ENCODE measurements at regions not wholly inside any gene's neighbourhood (a gene's known extent, or its start where the extent isn't known, plus 50 kb on each side); places are given as distances from the start of the nearest gene placed in this dataset.

DNA sequence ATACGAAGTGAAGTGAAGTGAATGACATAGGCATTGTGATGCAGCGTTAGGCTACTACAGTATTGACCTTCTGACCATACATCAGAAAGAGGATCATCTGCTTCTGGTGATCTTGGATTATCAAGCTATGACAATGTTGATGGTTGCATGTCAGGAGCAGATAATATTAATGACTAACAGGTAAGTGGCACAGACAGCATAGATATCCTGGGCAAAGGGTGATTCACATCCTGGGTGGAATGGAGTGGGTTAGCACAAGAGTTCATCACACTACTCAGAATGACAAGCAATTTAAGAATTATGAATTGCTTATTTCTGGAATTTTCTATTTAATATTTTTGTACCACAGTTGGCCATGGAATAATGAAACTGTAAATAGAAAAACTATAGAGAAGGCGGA lies 397.9 kb upstream of the ATP2B1 start:
- DNase-seq (ENCODE audit: low read depth in 4 of 4, low spot score in 3 of 4): no peak

DNA sequence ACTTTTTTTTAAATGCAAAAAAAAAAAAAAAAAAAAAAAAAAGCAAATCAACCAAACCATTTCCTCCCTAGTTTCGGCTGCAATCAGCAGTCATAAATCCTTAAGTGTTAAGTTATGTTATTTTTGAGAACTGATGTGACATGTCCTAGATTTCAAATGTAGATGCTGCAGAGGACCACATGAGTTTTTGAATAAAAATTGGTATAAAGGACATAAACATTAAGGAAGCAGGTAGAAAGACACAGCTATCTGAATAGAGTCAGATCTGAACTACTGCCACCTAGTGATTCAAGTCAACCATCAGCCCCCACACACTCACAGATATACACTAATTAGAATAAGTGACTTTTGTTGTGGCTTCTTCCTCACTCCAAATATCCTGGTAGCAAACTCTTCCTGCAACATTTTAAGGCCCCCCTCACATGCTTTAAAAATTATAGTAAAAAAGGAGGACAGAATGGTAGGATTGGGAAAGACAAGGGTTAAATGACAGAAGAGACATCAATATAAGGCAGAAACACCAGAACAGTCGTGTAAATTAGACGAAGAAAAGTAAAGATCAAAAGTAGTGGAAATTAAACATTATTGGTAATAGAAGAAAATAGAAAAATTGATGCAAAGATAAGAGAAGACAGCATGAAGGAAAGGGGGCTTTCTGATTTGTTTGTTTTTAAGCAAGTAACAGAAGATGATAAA lies 394.5 kb upstream of the ATP2B1 start:
- DNase-seq (ENCODE audit: low read depth in 4 of 4, low spot score in 3 of 4): no peak

- no peak for DNase-seq (ENCODE audit: low read depth in 4 of 4, low spot score in 3 of 4)
Observed at GRCh38 chr12:90100579-90100978, 391.9 kb upstream of the ATP2B1 start.

- DNase-seq (ENCODE audit: low read depth in 4 of 4, low spot score in 3 of 4): no peak
Observed at GRCh38 chr12:90099288-90099687, 390.6 kb upstream of the ATP2B1 start.

GRCh38 chr12:90098132-90098779 lies 389.6 kb upstream of the ATP2B1 start:
- DNase-seq (ENCODE audit: low read depth in 4 of 4, low spot score in 3 of 4): no peak

DNA sequence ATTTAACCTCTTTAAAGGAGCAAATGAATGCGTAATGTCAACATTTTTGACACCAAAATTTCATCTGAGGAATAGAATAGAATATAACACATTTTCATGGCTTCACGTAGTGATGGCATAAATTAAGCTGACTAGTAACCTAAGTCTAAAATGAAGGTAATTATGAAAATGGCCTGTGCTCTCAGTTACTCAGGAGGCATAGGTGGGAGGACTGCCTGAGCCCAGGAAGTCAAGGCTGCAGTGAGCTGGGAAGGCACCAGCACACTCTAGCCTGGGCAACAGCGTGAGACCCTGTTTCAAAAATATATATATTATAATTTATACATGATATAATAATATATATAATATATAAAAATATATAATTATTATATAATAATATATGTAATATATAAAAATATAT lies 383.2 kb upstream of the ATP2B1 start:
- DNase-seq (ENCODE audit: low read depth in 4 of 4, low spot score in 3 of 4): no peak

DNA sequence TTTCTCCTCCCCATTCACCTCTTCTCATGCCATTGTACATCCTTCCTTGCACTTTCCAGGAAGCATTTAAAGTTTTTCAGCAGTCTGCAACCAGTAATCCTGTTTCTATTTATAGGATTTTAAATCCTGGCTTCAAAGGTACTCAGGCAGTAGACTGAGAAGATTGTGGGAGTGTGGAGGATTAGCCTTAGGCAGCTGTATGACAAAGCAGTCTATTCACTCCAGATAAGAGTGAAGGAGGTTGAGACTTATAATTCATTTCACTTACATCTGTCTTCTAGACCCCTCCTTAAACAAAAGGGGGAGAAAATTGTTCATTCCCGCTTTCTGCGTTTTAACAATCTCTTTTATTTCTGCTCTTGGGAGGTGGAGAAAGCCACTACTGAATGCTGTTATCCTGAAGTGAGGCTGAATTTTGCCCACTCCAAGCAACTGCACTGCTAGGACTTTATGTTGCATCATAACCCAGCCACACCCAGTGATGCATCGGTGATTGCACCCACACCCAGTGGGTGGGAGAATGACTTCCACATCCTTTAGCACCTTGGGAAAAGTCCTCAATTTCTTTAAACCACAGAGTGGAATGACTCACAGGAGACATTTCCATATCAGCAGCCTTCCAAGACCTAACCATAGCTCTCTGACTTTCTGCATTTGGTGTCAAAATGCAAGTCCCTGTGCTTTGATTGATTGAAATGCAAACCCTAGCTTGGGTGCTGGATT lies 382.5 kb upstream of the ATP2B1 start:
- DNase-seq (ENCODE audit: low read depth in 4 of 4, low spot score in 3 of 4): no peak

GRCh38 chr12:90086281-90086680 lies 377.6 kb upstream of the ATP2B1 start:
- DNase-seq (ENCODE audit: low read depth in 4 of 4, low spot score in 3 of 4): no peak

DNA sequence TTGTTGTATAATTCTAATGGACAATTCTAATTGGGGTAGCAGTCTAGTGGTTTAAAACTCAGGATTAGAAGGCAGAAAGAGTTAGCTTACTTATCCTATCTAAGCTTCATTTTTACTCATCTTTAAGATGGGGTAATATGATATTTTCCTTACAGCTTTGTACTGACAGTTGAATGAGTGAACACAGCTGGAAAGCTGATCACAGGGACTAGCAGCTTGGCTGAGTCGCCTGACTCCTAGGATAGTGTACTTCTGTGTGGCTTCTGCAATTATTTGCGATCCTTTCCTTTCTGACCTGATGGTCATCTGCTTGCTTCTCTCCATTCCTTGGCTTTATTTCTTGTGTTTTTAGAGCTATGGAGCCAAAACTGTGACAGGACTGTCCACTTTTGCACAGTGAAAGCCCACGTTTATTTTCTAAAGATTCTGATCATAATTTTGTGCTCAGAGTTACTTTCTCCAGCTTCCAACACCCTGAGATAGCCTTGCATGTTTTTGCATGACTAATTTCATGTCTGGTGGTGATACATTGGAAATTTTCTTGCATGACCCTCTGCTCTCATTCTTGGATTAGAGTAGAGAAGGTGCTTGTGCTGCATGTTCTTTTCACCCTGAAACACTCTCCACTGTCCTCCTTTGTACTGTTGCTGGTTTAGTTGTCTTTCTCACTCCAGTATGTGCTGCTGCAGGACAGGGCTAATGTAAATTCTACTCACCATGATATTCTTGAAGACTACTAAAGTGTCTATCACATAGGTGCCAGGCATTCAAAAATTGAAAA lies 377.0 kb upstream of the ATP2B1 start:
- DNase-seq (ENCODE audit: low read depth in 4 of 4, low spot score in 3 of 4): no peak

DNA sequence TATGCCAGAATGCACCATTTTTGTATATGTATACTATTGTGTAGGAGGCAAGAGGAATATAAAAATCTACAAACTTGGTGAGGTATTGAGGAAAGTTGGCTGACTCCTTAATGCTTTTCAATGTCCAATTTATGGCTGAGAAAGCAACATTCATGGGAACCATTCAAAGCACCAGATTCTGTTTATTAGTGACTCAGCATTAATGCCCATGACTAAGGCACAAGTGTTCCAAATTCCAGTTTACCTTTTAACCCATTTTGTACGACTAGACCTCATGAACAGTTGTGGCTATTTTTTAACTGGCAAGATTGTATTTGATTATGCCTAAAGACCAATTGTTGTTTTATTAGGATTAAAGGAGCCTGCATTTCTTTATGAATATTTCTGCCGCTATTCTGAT lies 375.4 kb upstream of the ATP2B1 start:
- DNase-seq (ENCODE audit: low read depth in 4 of 4, low spot score in 3 of 4): no peak

- no peak for DNase-seq (ENCODE audit: low read depth in 4 of 4, low spot score in 3 of 4)
Observed at GRCh38 chr12:90080616-90081015, 372.0 kb upstream of the ATP2B1 start.

- DNase-seq (ENCODE audit: low read depth in 4 of 4, low spot score in 3 of 4): no peak
Observed at GRCh38 chr12:90079529-90080210, 371.0 kb upstream of the ATP2B1 start.

DNA sequence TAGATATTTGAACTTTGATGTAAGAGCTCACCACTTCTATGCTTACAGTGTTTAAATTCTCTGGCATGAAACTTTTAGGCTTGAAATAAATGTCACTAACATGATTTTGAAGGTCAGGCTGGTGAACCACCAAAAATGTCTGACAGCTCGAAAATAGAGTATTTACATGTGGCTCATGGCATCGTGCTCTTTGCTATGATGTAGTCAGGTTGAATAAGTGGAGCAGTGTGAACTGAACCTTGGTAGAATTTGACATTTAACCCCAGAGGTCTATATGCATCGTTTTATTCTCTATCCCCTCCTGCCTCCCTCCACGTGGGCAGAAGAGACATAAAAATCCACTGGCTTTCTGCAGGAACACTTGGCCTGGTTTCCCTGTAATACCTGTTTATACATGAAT lies 369.7 kb upstream of the ATP2B1 start:
- no peak for DNase-seq (ENCODE audit: low read depth in 4 of 4, low spot score in 3 of 4)

GRCh38 chr12:90077756-90078155 lies 369.1 kb upstream of the ATP2B1 start:
- no peak for DNase-seq (ENCODE audit: low read depth in 4 of 4, low spot score in 3 of 4)

DNA sequence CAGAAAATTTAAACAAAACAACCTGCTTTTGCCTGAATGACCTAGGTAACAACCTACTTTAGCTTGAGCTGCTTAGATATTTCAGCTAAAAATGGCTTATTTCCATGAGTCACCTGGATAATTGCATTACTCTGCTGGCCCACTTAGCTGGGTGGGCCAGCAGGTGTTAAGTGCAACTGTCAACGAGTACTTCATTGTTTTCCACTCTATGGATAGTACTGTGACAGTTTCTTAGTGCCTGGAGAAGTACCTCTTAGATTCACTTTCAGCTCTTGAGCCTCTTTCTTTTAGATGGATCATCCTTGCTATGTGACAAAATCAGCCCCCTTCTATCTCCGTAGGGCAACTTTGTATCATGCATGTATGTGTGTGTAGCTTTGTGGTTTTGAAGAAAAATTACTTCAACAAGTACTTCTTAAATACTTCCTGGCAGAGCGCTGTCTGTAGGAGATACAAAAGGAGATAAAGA lies 368.2 kb upstream of the ATP2B1 start:
- no peak for DNase-seq (ENCODE audit: low read depth in 4 of 4, low spot score in 3 of 4)

- no peak for DNase-seq (ENCODE audit: low read depth in 4 of 4, low spot score in 3 of 4)
Observed at GRCh38 chr12:90075685-90076084, 367.0 kb upstream of the ATP2B1 start.

GRCh38 chr12:90074086-90074485 lies 365.4 kb upstream of the ATP2B1 start:
- no peak for DNase-seq (ENCODE audit: low read depth in 4 of 4, low spot score in 3 of 4)

- DNase-seq (ENCODE audit: low read depth in 4 of 4, low spot score in 3 of 4): no peak
Observed at GRCh38 chr12:90071996-90072395, 363.4 kb upstream of the ATP2B1 start.

GRCh38 chr12:90069711-90070110 lies 361.1 kb upstream of the ATP2B1 start:
- DNase-seq (ENCODE audit: low read depth in 4 of 4, low spot score in 3 of 4): no peak

GRCh38 chr12:90067791-90068190 lies 359.2 kb upstream of the ATP2B1 start:
- no peak for DNase-seq (ENCODE audit: low read depth in 4 of 4, low spot score in 3 of 4)
